Activated B cell treated with CpG ODN at 0.5 μM for 24 hours (primary cell): ENCODE measurements at regions not wholly inside any gene's neighbourhood (a gene's known extent, or its start where the extent isn't known, plus 50 kb on each side); places are given as distances from the start of the nearest gene placed in this dataset.

Experiments used
- ATAC-seq: fragments of 200-7000 bp; cut with Tn5 transposase; one replicate; pipeline ENCODE4 v1.10.0; 2021; ENCODE audit warnings: low read depth, mild to moderate bottlenecking, moderate library complexity
- CTCF ChIA-PET: fragments of 350-600 bp; sonication (Branson Sonifier 250); formaldehyde crosslinking; loops from one replicate; lab custom pipeline; 2021; ENCODE audit warnings: antibody characterized with exemption; lab: Charles Lee
- POLR2A ChIA-PET: fragments of 350-600 bp; sonication (Branson Sonifier 250); formaldehyde crosslinking; loops from one replicate; lab custom pipeline; 2021; ENCODE audit warnings: antibody characterized with exemption; lab: Charles Lee
- DNase-seq: peaks from one replicate; pipeline ENCODE4 v3.0.0; 2022
- H3K27ac Mint-ChIP-seq: one replicate; pipeline ENCODE4 v1.8.0; 2020; ENCODE audit warnings: mixed read lengths
- H3K27me3 Mint-ChIP-seq: one replicate; pipeline ENCODE4 v1.8.0; 2021; ENCODE audit warnings: mixed read lengths
- H3K36me3 Mint-ChIP-seq: one replicate; pipeline ENCODE4 v1.8.0; 2021; ENCODE audit warnings: low read depth, mixed read lengths
- H3K4me1 Mint-ChIP-seq: one replicate; pipeline ENCODE4 v1.8.0; 2021; ENCODE audit warnings: mixed read lengths
- H3K4me3 Mint-ChIP-seq: one replicate; pipeline ENCODE4 v1.8.0; 2020; ENCODE audit warnings: mild to moderate bottlenecking, mixed read lengths
- H3K9me3 Mint-ChIP-seq: one replicate; pipeline ENCODE4 v1.8.0; 2020; ENCODE audit warnings: mixed read lengths
- CTCF ChIP-seq: fragments of 200-600 bp; IDR thresholded peaks from one replicate; pipeline ENCODE4 v1.8.0; 2022; ENCODE audit warnings: antibody characterized with exemption, mild to moderate bottlenecking
- intact Hi-C: fragments of 100-400 bp; cut with micrococcal nuclease; formaldehyde crosslinking; loops from one replicate; pipeline ENCODE4 v1.15.1; 2024

GRCh38 chr4:122203407-122203806 is 51.3 kb downstream of the BLTP1 start:
- ATAC-seq: no peak
- no peak overlapping the region for H3K27ac Mint-ChIP-seq
- no peaks in the 10 kb centered on the region for H3K4me1 Mint-ChIP-seq
- intact Hi-C loops: no loop called here
- no peaks in the 10 kb centered on the region for H3K27me3 Mint-ChIP-seq
- ChIA-PET POLR2A (no interaction called here), CTCF (no interaction called here)
- no peak overlapping the region for H3K4me3 Mint-ChIP-seq
- no peaks in the 10 kb centered on the region for H3K9me3 Mint-ChIP-seq
- no peak for DNase-seq
- TF ChIP-seq CTCF: no peak
- peaks cover 65% of the 10 kb centered on the region for H3K36me3 Mint-ChIP-seq

- Mint-ChIP-seq H3K36me3 (peaks cover 60% of the 10 kb centered on the region), H3K27me3 (no peaks in the 10 kb centered on the region), H3K4me1 (no peaks in the 10 kb centered on the region), H3K27ac (no peak overlapping the region), H3K4me3 (no peak overlapping the region), H3K9me3 (no peaks in the 10 kb centered on the region)
- ChIA-PET CTCF (no interaction called here), POLR2A (no interaction called here)
- TF ChIP-seq CTCF: no peak
- intact Hi-C loops: no loop called here
- ATAC-seq: no peak
- DNase-seq: no peak
These were observed 53.6 kb downstream of the BLTP1 start for GRCh38 chr4:122205687-122206086.

GRCh38 chr4:122212880-122213279 is 60.7 kb downstream of the BLTP1 start:
- intact Hi-C loops: no loop called here
- ATAC-seq: no peak
- Mint-ChIP-seq H3K27me3 (no peaks in the 10 kb centered on the region), H3K27ac (peak overlapping the region; percentile 18), H3K4me3 (no peak overlapping the region), H3K4me1 (no peaks in the 10 kb centered on the region), H3K9me3 (peaks cover 2% of the 10 kb centered on the region), H3K36me3 (peaks cover 57% of the 10 kb centered on the region)
- POLR2A ChIA-PET: no interaction called here
- CTCF ChIA-PET: no interaction called here
- no peak for DNase-seq
- no peak for TF ChIP-seq CTCF

- no peak for ATAC-seq
- no peaks in the 10 kb centered on the region for H3K27me3 Mint-ChIP-seq
These were observed 66.6 kb downstream of the BLTP1 start for GRCh38 chr4:122218762-122219161.

GRCh38 chr4:122219356-122219755 is 67.2 kb downstream of the BLTP1 start:
- ChIA-PET CTCF (no interaction called here), POLR2A (no interaction called here)
- ATAC-seq (no peak), DNase-seq (no peak)
- intact Hi-C loops: no loop called here
- Mint-ChIP-seq H3K9me3 (peaks cover 2% of the 10 kb centered on the region), H3K27me3 (no peaks in the 10 kb centered on the region), H3K4me3 (no peak overlapping the region), H3K4me1 (no peaks in the 10 kb centered on the region), H3K36me3 (peaks cover 67% of the 10 kb centered on the region), H3K27ac (no peak overlapping the region)
- no peak for TF ChIP-seq CTCF

More at GRCh38 chr4:122218762-122219161, 66.6 kb downstream of the BLTP1 start:
- no peak for TF ChIP-seq CTCF
- Mint-ChIP-seq H3K4me1 (no peaks in the 10 kb centered on the region), H3K4me3 (no peak overlapping the region), H3K9me3 (peaks cover 2% of the 10 kb centered on the region), H3K27ac (no peak overlapping the region), H3K36me3 (peaks cover 62% of the 10 kb centered on the region)
- no peak for DNase-seq
- intact Hi-C loops: no loop called here
- ChIA-PET CTCF (no interaction called here), POLR2A (no interaction called here)
